SK-N-SH treated with all-trans-retinoic acid at 6 μM for 48 hours (cell line): ENCODE measurements at regions not wholly inside any gene's neighbourhood (a gene's known extent, or its start where the extent isn't known, plus 50 kb on each side); places are given as distances from the start of the nearest gene placed in this dataset.

Source experiments
- ARNTL ChIP-seq: fragments of 450-650 bp; formaldehyde crosslinking; IDR thresholded peaks from 2 replicates; pipeline ENCODE4 v1.5.0; 2020; ENCODE audit warnings: low read depth, mild to moderate bottlenecking, moderate library complexity, borderline replicate concordance
- BACH2 ChIP-seq: fragments of 250-450 bp; sonication (Bioruptor Pico); IDR thresholded peaks from 2 replicates; pipeline ENCODE4 v1.9.0; 2021; ENCODE audit warnings: mild to moderate bottlenecking, borderline replicate concordance
- PPARA ChIP-seq: fragments of 250-450 bp; sonication (Bioruptor Pico); IDR thresholded peaks from 2 replicates; pipeline ENCODE4 v1.5.0; 2020; ENCODE audit warnings: mild to moderate bottlenecking, borderline replicate concordance
- TCF4 ChIP-seq: fragments of 250-450 bp; sonication (Bioruptor Pico); IDR thresholded peaks from 2 replicates; pipeline ENCODE4 v1.8.0; 2021; ENCODE audit warnings: mild to moderate bottlenecking, moderate library complexity, borderline replicate concordance
- TOX ChIP-seq: fragments of 250-450 bp; sonication (Bioruptor Pico); IDR thresholded peaks from 2 replicates; pipeline ENCODE4 v1.8.0; 2021; ENCODE audit warnings: mild to moderate bottlenecking, moderate library complexity, borderline replicate concordance
- TSHZ2 ChIP-seq: fragments of 250-450 bp; sonication (Bioruptor Pico); IDR thresholded peaks from 2 replicates; pipeline ENCODE4 v1.5.0; 2020; ENCODE audit warnings: mild to moderate bottlenecking, moderate library complexity
- ZC3H10 ChIP-seq: fragments of 250-450 bp; sonication (Bioruptor Pico); IDR thresholded peaks from 2 replicates; pipeline ENCODE4 v1.5.1; 2021; ENCODE audit warnings: mild to moderate bottlenecking, moderate library complexity
- ZFP3 ChIP-seq: fragments of 250-450 bp; sonication (Bioruptor Pico); IDR thresholded peaks from 2 replicates; pipeline ENCODE4 v1.5.0; 2020; ENCODE audit warnings: mild to moderate bottlenecking, moderate library complexity

- TF ChIP-seq TSHZ2 (CRISPR knock-in tag) (no peak), ZFP3 (CRISPR knock-in tag) (no peak), ARNTL (no peak), TOX (CRISPR knock-in tag) (no peak), BACH2 (no peak), PPARA (CRISPR knock-in tag) (no peak), TCF4 (no peak), ZC3H10 (CRISPR knock-in tag) (no peak)
Observed at GRCh38 chr10:117728087-117728486, 185.5 kb downstream of the EMX2 start.
